ENCODE measurements at regions not wholly inside any gene's neighbourhood (a gene's known extent, or its start where the extent isn't known, plus 50 kb on each side); places are given as distances from the start of the nearest gene placed in this dataset.

DNA sequence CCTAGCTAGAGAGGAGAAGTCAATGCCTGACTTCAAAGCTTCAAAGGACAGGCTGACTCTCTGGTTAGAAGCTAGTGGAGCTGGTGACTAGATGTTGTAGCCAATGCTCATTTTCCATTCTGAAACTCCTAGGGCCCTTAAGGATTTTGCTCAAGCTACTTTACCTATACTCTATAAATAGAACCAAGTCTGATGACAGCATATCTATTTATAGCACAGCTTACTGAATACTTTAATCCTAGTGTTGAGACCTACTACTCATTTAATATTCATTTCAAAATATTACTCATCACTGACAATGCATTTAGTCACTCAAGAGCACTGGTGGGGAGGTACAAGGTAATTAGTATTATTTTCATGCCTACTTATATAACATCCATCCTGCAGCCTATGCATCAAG lies 137.2 kb upstream of the PELI2 start:
- TF ChIP-seq, protein P1, sequence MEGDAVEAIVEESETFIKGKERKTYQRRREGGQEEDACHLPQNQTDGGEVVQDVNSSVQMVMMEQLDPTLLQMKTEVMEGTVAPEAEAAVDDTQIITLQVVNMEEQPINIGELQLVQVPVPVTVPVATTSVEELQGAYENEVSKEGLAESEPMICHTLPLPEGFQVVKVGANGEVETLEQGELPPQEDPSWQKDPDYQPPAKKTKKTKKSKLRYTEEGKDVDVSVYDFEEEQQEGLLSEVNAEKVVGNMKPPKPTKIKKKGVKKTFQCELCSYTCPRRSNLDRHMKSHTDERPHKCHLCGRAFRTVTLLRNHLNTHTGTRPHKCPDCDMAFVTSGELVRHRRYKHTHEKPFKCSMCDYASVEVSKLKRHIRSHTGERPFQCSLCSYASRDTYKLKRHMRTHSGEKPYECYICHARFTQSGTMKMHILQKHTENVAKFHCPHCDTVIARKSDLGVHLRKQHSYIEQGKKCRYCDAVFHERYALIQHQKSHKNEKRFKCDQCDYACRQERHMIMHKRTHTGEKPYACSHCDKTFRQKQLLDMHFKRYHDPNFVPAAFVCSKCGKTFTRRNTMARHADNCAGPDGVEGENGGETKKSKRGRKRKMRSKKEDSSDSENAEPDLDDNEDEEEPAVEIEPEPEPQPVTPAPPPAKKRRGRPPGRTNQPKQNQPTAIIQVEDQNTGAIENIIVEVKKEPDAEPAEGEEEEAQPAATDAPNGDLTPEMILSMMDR (IDR thresholded peaks at IDR 0.05; ENCODE audit: insufficient read depth, low read depth, low read length), result no peak
- no peak for TF ChIP-seq EZH2 (IDR thresholded peaks at IDR 0.05; ENCODE audit: insufficient read depth, low read length)
